ENCODE measurements at regions not wholly inside any gene's neighbourhood (a gene's known extent, or its start where the extent isn't known, plus 50 kb on each side); places are given as distances from the start of the nearest gene placed in this dataset.

DNA sequence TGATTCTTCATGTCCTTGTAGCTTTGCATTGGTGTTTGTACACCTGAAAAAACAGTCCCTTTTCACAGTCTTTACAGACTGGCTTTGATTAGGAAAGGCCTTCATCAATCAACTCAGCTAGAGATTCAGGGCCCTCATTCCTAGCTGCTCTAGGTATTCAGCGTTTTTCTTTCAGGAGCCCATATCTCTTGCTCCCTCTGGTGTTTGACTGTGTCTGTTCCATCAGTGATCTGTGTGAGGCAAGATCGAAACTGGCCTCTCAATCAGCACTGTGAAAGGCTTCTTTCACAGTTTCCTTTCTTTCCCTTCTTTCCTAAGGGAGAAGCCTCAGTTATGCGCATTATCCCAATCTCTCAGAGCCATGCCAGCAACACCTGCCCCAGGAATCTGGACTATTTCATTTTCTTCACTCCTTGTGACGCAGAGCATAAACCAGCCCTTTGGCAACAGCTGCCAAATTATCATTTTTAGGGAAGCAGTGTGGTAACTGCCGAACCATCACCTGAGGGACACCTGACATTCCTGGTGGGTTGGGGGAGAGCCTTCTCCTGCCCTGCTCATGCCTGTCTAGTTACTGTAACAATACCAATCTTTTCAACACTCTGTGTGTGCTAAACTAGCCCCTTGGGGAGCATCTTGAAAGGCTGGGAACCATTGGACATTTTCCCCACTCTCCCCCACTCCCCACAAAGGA, 75.7 kb upstream of the CCDC71L start:
- Histone ChIP-seq H3K9me2 (replicated peaks; ENCODE audit: low read depth, low read length) (no peaks in the 10 kb centered on the region), H3K9me3 (ENCODE audit: insufficient read depth, low read depth, low read length) (0 out of 2 replicates have a peak, but pooled peaks cover 4% of the 10 kb centered on the region), H3K27me3 (ENCODE audit: insufficient read depth, low read length, poor library complexity, severe bottlenecking) (no peaks in the 10 kb centered on the region), H3K9ac (ENCODE audit: low read depth, low read length, poor library complexity, severe bottlenecking) (peak overlapping the region; percentile 9), H3K4me2 (ENCODE audit: low read depth, low read length, poor library complexity, severe bottlenecking) (peak overlapping the region; percentile 62), H3K36me3 (ENCODE audit: insufficient read depth, low read length) (no peaks in the 10 kb centered on the region), H3K79me2 (ENCODE audit: insufficient read depth, low read length) (no peaks in the 10 kb centered on the region), H4K20me1 (ENCODE audit: insufficient read depth, low read length, poor library complexity, severe bottlenecking) (no peaks in the 10 kb centered on the region), H3K4me3 (ENCODE audit: low read length, poor library complexity, severe bottlenecking) (peak overlapping the region; percentile 57), H3K4me1 (ENCODE audit: insufficient read depth, low read length, poor library complexity, severe bottlenecking) (peaks cover 6% of the 10 kb centered on the region), H2AFZ (ENCODE audit: low read length) (peak overlapping the region; percentile 79), H3F3A (ENCODE audit: low read depth) (no peaks in the 10 kb centered on the region)
- TF ChIP-seq, protein P1, sequence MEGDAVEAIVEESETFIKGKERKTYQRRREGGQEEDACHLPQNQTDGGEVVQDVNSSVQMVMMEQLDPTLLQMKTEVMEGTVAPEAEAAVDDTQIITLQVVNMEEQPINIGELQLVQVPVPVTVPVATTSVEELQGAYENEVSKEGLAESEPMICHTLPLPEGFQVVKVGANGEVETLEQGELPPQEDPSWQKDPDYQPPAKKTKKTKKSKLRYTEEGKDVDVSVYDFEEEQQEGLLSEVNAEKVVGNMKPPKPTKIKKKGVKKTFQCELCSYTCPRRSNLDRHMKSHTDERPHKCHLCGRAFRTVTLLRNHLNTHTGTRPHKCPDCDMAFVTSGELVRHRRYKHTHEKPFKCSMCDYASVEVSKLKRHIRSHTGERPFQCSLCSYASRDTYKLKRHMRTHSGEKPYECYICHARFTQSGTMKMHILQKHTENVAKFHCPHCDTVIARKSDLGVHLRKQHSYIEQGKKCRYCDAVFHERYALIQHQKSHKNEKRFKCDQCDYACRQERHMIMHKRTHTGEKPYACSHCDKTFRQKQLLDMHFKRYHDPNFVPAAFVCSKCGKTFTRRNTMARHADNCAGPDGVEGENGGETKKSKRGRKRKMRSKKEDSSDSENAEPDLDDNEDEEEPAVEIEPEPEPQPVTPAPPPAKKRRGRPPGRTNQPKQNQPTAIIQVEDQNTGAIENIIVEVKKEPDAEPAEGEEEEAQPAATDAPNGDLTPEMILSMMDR (conservative IDR thresholded peaks at IDR 0.05; ENCODE audit: low read length) = peak; percentile 73
- TF ChIP-seq EZH2phosphoT487 (IDR thresholded peaks at IDR 0.05; ENCODE audit: borderline replicate concordance) = no peak

DNA sequence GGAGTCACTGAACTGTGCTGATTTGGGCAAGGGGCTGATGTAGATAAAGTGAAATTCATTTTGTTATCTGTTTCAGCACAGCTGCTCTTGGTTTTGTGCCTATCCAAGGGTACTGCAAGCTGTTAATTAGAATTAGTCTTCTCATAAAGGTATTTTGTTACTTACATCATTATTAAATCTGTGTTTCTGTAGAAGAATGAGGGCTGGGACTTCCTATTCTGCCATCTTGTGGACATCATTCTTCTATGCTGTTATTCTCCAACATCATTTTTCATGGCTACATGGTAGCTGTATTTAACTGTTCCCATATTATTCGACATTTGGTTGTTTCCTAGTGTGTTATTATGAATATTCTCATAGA, 76.2 kb upstream of the CCDC71L start:
- Histone ChIP-seq H3F3A (ENCODE audit: low read depth) (no peaks in the 10 kb centered on the region), H2AFZ (ENCODE audit: low read length) (peak overlapping the region; percentile 79), H3K9me2 (replicated peaks; ENCODE audit: low read depth, low read length) (no peaks in the 10 kb centered on the region), H3K4me2 (ENCODE audit: low read depth, low read length, poor library complexity, severe bottlenecking) (peak overlapping the region; percentile 62), H3K36me3 (ENCODE audit: insufficient read depth, low read length) (no peaks in the 10 kb centered on the region), H3K79me2 (ENCODE audit: insufficient read depth, low read length) (no peaks in the 10 kb centered on the region), H3K4me1 (ENCODE audit: insufficient read depth, low read length, poor library complexity, severe bottlenecking) (peaks cover 6% of the 10 kb centered on the region), H3K27me3 (ENCODE audit: insufficient read depth, low read length, poor library complexity, severe bottlenecking) (no peaks in the 10 kb centered on the region), H3K4me3 (ENCODE audit: low read length, poor library complexity, severe bottlenecking) (no peak overlapping the region), H3K9me3 (ENCODE audit: insufficient read depth, low read depth, low read length) (0 out of 2 replicates have a peak, but pooled peaks cover 4% of the 10 kb centered on the region), H3K9ac (ENCODE audit: low read depth, low read length, poor library complexity, severe bottlenecking) (no peak overlapping the region), H4K20me1 (ENCODE audit: insufficient read depth, low read length, poor library complexity, severe bottlenecking) (no peaks in the 10 kb centered on the region)
- TF ChIP-seq, protein P1 (conservative IDR thresholded peaks at IDR 0.05; ENCODE audit: low read length) = peak; percentile 51
- TF ChIP-seq EZH2phosphoT487 (IDR thresholded peaks at IDR 0.05; ENCODE audit: borderline replicate concordance) = no peak

DNA sequence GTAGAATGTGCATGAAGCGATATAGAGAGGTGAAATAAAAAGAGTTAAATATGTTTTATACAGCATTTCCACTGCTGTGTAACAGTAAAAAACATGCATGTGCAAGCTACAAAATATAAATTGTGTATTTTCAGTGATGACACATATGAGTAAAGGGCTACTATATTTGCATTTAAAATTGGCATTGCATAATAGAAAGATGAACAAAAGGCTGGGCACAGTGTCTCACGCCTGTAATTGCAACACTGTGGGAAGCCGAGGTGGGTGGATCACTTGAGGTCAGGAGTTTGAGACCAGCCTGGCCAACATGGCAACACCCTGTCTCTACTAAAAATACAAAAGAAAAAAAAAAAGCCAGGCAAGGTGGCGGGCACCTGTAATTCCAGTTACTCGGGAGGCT, 79.8 kb upstream of the CCDC71L start:
- H3F3A ChIP-seq (ENCODE audit: low read depth) = no peaks in the 10 kb centered on the region
- no peak overlapping the region for H3K4me2 ChIP-seq (ENCODE audit: low read depth, low read length, poor library complexity, severe bottlenecking)
- H3K9ac ChIP-seq (ENCODE audit: low read depth, low read length, poor library complexity, severe bottlenecking) = no peak overlapping the region
- no peaks in the 10 kb centered on the region for H4K20me1 ChIP-seq (ENCODE audit: insufficient read depth, low read length, poor library complexity, severe bottlenecking)
- no peaks in the 10 kb centered on the region for H3K9me2 ChIP-seq (replicated peaks; ENCODE audit: low read depth, low read length)
- no peak overlapping the region for H3K4me3 ChIP-seq (ENCODE audit: low read length, poor library complexity, severe bottlenecking)
- no peaks in the 10 kb centered on the region for H3K27me3 ChIP-seq (ENCODE audit: insufficient read depth, low read length, poor library complexity, severe bottlenecking)
- no peaks in the 10 kb centered on the region for H3K36me3 ChIP-seq (ENCODE audit: insufficient read depth, low read length)
- no peaks in the 10 kb centered on the region for H3K79me2 ChIP-seq (ENCODE audit: insufficient read depth, low read length)
- no peak overlapping the region for H2AFZ ChIP-seq (ENCODE audit: low read length)
- H3K9me3 ChIP-seq (ENCODE audit: insufficient read depth, low read depth, low read length) = no peaks in the 10 kb centered on the region
- TF ChIP-seq, protein P1 (conservative IDR thresholded peaks at IDR 0.05; ENCODE audit: low read length) = no peak
- TF ChIP-seq EZH2phosphoT487 (IDR thresholded peaks at IDR 0.05; ENCODE audit: borderline replicate concordance) = no peak
- peaks cover 10% of the 10 kb centered on the region for H3K4me1 ChIP-seq (ENCODE audit: insufficient read depth, low read length, poor library complexity, severe bottlenecking)

All from Loucy (cell line).